Tibial nerve (tissue), 3 donors: ENCODE measurements at regions not wholly inside any gene's neighbourhood (a gene's known extent, or its start where the extent isn't known, plus 50 kb on each side); places are given as distances from the start of the nearest gene placed in this dataset.
"Not testable (repeated sequence)": the region's sequence is repeated elsewhere in the genome, so short reads cannot be mapped to it uniquely, and the experiment has no call there.

Experiments
- CTCF ChIP-seq, 5 experiments: fragments of 200-600 bp in 3 of 5; fragments of 450-650 bp in 2 of 5; sonication (generic) in 3 of 5; IDR thresholded peaks; one replicate each; pipeline ENCODE4 v1.5.1; 2016 to 2019; ENCODE audit warnings: antibody characterized with exemption in 5 of 5, mild to moderate bottlenecking in 3 of 5, moderate library complexity in 2 of 5
- POLR2A ChIP-seq, 2 donors: fragments of 450-650 bp; IDR thresholded peaks; one replicate each; pipeline ENCODE4 v1.6.1; 2017; ENCODE audit warnings: antibody characterized with exemption in 2 of 2, mild to moderate bottlenecking in 2 of 2, moderate library complexity in 2 of 2

- TF ChIP-seq CTCF, POLR2A (IDR thresholded peaks at IDR 0.05): not testable (repeated sequence)
Observed at GRCh38 chr2:107572890-107573289, 253.8 kb upstream of the RGPD4 start.
